ENCODE measurements at regions not wholly inside any gene's neighbourhood (a gene's known extent, or its start where the extent isn't known, plus 50 kb on each side); places are given as distances from the start of the nearest gene placed in this dataset.

- H3K4me3 Mint-ChIP-seq, result no peak overlapping the region
- H3K9me3 Mint-ChIP-seq, result no peaks in the 10 kb centered on the region
- H3K27me3 Mint-ChIP-seq (ENCODE audit: low read depth), result peaks cover 76% of the 10 kb centered on the region
- H3K36me3 Mint-ChIP-seq (ENCODE audit: low read depth), result no peaks in the 10 kb centered on the region
- DNase-seq (ENCODE audit: low spot score), result peak; percentile 33
- no peak overlapping the region for H3K27ac Mint-ChIP-seq
- H3K4me1 Mint-ChIP-seq (ENCODE audit: low read depth), result peaks cover 12% of the 10 kb centered on the region
Measured at GRCh38 chr9:89234205-89235067, 55.8 kb upstream of the SHC3 start.

- no peak for DNase-seq (ENCODE audit: low spot score)
- H3K36me3 Mint-ChIP-seq (ENCODE audit: low read depth), result no peaks in the 10 kb centered on the region
- H3K27ac Mint-ChIP-seq, result no peak overlapping the region
- peaks cover 12% of the 10 kb centered on the region for H3K4me1 Mint-ChIP-seq (ENCODE audit: low read depth)
- H3K9me3 Mint-ChIP-seq, result no peaks in the 10 kb centered on the region
- H3K27me3 Mint-ChIP-seq (ENCODE audit: low read depth), result peaks cover 83% of the 10 kb centered on the region
- H3K4me3 Mint-ChIP-seq, result no peak overlapping the region
Measured at GRCh38 chr9:89236955-89237573, 58.4 kb upstream of the SHC3 start.

- H3K27me3 Mint-ChIP-seq (ENCODE audit: low read depth), result peaks cover 79% of the 10 kb centered on the region
- no peaks in the 10 kb centered on the region for H3K36me3 Mint-ChIP-seq (ENCODE audit: low read depth)
- no peaks in the 10 kb centered on the region for H3K9me3 Mint-ChIP-seq
- peaks cover 12% of the 10 kb centered on the region for H3K4me1 Mint-ChIP-seq (ENCODE audit: low read depth)
- no peak for DNase-seq (ENCODE audit: low spot score)
- no peak overlapping the region for H3K27ac Mint-ChIP-seq
- H3K4me3 Mint-ChIP-seq, result no peak overlapping the region
Measured at GRCh38 chr9:89238424-89238823, 59.8 kb upstream of the SHC3 start.

GRCh38 chr9:89243296-89244061, 64.9 kb upstream of the SHC3 start:
- no peak for DNase-seq (ENCODE audit: low spot score)
- Mint-ChIP-seq H3K4me1 (ENCODE audit: low read depth) (no peaks in the 10 kb centered on the region), H3K27ac (no peak overlapping the region), H3K9me3 (no peaks in the 10 kb centered on the region), H3K27me3 (ENCODE audit: low read depth) (peaks cover 48% of the 10 kb centered on the region), H3K4me3 (no peak overlapping the region), H3K36me3 (ENCODE audit: low read depth) (no peaks in the 10 kb centered on the region)

- Mint-ChIP-seq H3K27ac (no peak overlapping the region), H3K27me3 (ENCODE audit: low read depth) (peaks cover 24% of the 10 kb centered on the region), H3K9me3 (no peaks in the 10 kb centered on the region), H3K4me1 (ENCODE audit: low read depth) (no peaks in the 10 kb centered on the region), H3K36me3 (ENCODE audit: low read depth) (no peaks in the 10 kb centered on the region), H3K4me3 (no peak overlapping the region)
- no peak for DNase-seq (ENCODE audit: low spot score)
Measured at GRCh38 chr9:89246840-89247239, 64.2 kb upstream of the CKS2 start.

GRCh38 chr9:89247431-89248353, 63.3 kb upstream of the CKS2 start:
- Mint-ChIP-seq H3K9me3 (no peaks in the 10 kb centered on the region), H3K4me3 (no peak overlapping the region), H3K4me1 (ENCODE audit: low read depth) (no peaks in the 10 kb centered on the region), H3K36me3 (ENCODE audit: low read depth) (no peaks in the 10 kb centered on the region), H3K27ac (no peak overlapping the region), H3K27me3 (ENCODE audit: low read depth) (peaks cover 18% of the 10 kb centered on the region)
- DNase-seq (ENCODE audit: low spot score), result no peak

- Mint-ChIP-seq H3K4me3 (no peak overlapping the region), H3K4me1 (ENCODE audit: low read depth) (no peaks in the 10 kb centered on the region), H3K27ac (no peak overlapping the region), H3K9me3 (no peaks in the 10 kb centered on the region), H3K36me3 (ENCODE audit: low read depth) (no peaks in the 10 kb centered on the region), H3K27me3 (ENCODE audit: low read depth) (peaks cover 13% of the 10 kb centered on the region)
- no peak for DNase-seq (ENCODE audit: low spot score)
Measured at GRCh38 chr9:89249001-89249400, 62.0 kb upstream of the CKS2 start.

GRCh38 chr9:89252651-89253267, 58.2 kb upstream of the CKS2 start:
- H3K4me1 Mint-ChIP-seq (ENCODE audit: low read depth), result no peaks in the 10 kb centered on the region
- no peak overlapping the region for H3K27ac Mint-ChIP-seq
- no peaks in the 10 kb centered on the region for H3K36me3 Mint-ChIP-seq (ENCODE audit: low read depth)
- H3K9me3 Mint-ChIP-seq, result no peaks in the 10 kb centered on the region
- H3K4me3 Mint-ChIP-seq, result no peak overlapping the region
- no peak for DNase-seq (ENCODE audit: low spot score)
- peaks cover 3% of the 10 kb centered on the region for H3K27me3 Mint-ChIP-seq (ENCODE audit: low read depth)

- no peak for DNase-seq (ENCODE audit: low spot score)
- no peak overlapping the region for H3K4me3 Mint-ChIP-seq
- peaks cover 4% of the 10 kb centered on the region for H3K27me3 Mint-ChIP-seq (ENCODE audit: low read depth)
- no peaks in the 10 kb centered on the region for H3K4me1 Mint-ChIP-seq (ENCODE audit: low read depth)
- no peaks in the 10 kb centered on the region for H3K9me3 Mint-ChIP-seq
- H3K27ac Mint-ChIP-seq, result no peak overlapping the region
- H3K36me3 Mint-ChIP-seq (ENCODE audit: low read depth), result no peaks in the 10 kb centered on the region
Measured at GRCh38 chr9:89254058-89254772, 56.8 kb upstream of the CKS2 start.

- peaks cover 4% of the 10 kb centered on the region for H3K27me3 Mint-ChIP-seq (ENCODE audit: low read depth)
- H3K9me3 Mint-ChIP-seq, result no peaks in the 10 kb centered on the region
- no peaks in the 10 kb centered on the region for H3K36me3 Mint-ChIP-seq (ENCODE audit: low read depth)
- no peak overlapping the region for H3K4me3 Mint-ChIP-seq
- DNase-seq (ENCODE audit: low spot score), result no peak
- no peaks in the 10 kb centered on the region for H3K4me1 Mint-ChIP-seq (ENCODE audit: low read depth)
- H3K27ac Mint-ChIP-seq, result no peak overlapping the region
Measured at GRCh38 chr9:89254773-89255125, 56.2 kb upstream of the CKS2 start.

GRCh38 chr9:89256225-89256624, 54.8 kb upstream of the CKS2 start:
- no peak overlapping the region for H3K4me3 Mint-ChIP-seq
- no peak for DNase-seq (ENCODE audit: low spot score)
- no peaks in the 10 kb centered on the region for H3K9me3 Mint-ChIP-seq
- peaks cover 4% of the 10 kb centered on the region for H3K27me3 Mint-ChIP-seq (ENCODE audit: low read depth)
- H3K36me3 Mint-ChIP-seq (ENCODE audit: low read depth), result no peaks in the 10 kb centered on the region
- no peaks in the 10 kb centered on the region for H3K4me1 Mint-ChIP-seq (ENCODE audit: low read depth)
- H3K27ac Mint-ChIP-seq, result no peak overlapping the region

- H3K27me3 Mint-ChIP-seq (ENCODE audit: low read depth), result peaks cover 4% of the 10 kb centered on the region
- no peak for DNase-seq (ENCODE audit: low spot score)
- no peak overlapping the region for H3K4me3 Mint-ChIP-seq
- no peaks in the 10 kb centered on the region for H3K36me3 Mint-ChIP-seq (ENCODE audit: low read depth)
- H3K4me1 Mint-ChIP-seq (ENCODE audit: low read depth), result no peaks in the 10 kb centered on the region
- no peaks in the 10 kb centered on the region for H3K9me3 Mint-ChIP-seq
- no peak overlapping the region for H3K27ac Mint-ChIP-seq
Measured at GRCh38 chr9:89256642-89257041, 54.4 kb upstream of the CKS2 start.

- Mint-ChIP-seq H3K4me1 (ENCODE audit: low read depth) (no peaks in the 10 kb centered on the region), H3K27me3 (ENCODE audit: low read depth) (peaks cover 20% of the 10 kb centered on the region), H3K27ac (no peak overlapping the region), H3K9me3 (no peaks in the 10 kb centered on the region), H3K36me3 (ENCODE audit: low read depth) (no peaks in the 10 kb centered on the region), H3K4me3 (no peak overlapping the region)
- no peak for DNase-seq (ENCODE audit: low spot score)
Measured at GRCh38 chr9:89260525-89260924, 50.5 kb upstream of the CKS2 start.
